GM21576 (cell line): ENCODE measurements at regions not wholly inside any gene's neighbourhood (a gene's known extent, or its start where the extent isn't known, plus 50 kb on each side); places are given as distances from the start of the nearest gene placed in this dataset.

Experiments used
- ATAC-seq: cut with Tn5 transposase; IDR thresholded peaks from one replicate; pipeline ENCODE4 v1.9.1; 2021; ENCODE audit warnings: mild to moderate bottlenecking, moderate library complexity; ENCODE audit not compliant: unreplicated experiment

GRCh38 chr10:36256166-36256565 is 614.1 kb upstream of the FZD8 start:
- no peak for ATAC-seq

- no peak for ATAC-seq
These were observed 612.1 kb upstream of the FZD8 start for GRCh38 chr10:36254199-36254598.

- no peak for ATAC-seq
These were observed 611.6 kb upstream of the FZD8 start for GRCh38 chr10:36253731-36254130.

GRCh38 chr10:36251068-36251467 is 609.0 kb upstream of the FZD8 start:
- ATAC-seq, result no peak

- no peak for ATAC-seq
These were observed 606.3 kb upstream of the FZD8 start for GRCh38 chr10:36248304-36248981.

GRCh38 chr10:36247478-36247877 is 605.4 kb upstream of the FZD8 start:
- ATAC-seq, result no peak

GRCh38 chr10:36236931-36237330 is 594.8 kb upstream of the FZD8 start:
- ATAC-seq, result no peak

- ATAC-seq, result no peak
These were observed 594.2 kb upstream of the FZD8 start for GRCh38 chr10:36236341-36236740.

- no peak for ATAC-seq
These were observed 590.8 kb upstream of the FZD8 start for GRCh38 chr10:36232935-36233334.

- no peak for ATAC-seq
These were observed 582.4 kb upstream of the FZD8 start for GRCh38 chr10:36224431-36224985.

- no peak for ATAC-seq
These were observed 579.0 kb upstream of the FZD8 start for GRCh38 chr10:36221101-36221500.

- no peak for ATAC-seq
These were observed 578.1 kb upstream of the FZD8 start for GRCh38 chr10:36220151-36220550.

- no peak for ATAC-seq
These were observed 569.8 kb upstream of the FZD8 start for GRCh38 chr10:36211856-36212255.

- ATAC-seq, result no peak
These were observed 567.4 kb upstream of the FZD8 start for GRCh38 chr10:36209480-36209879.

GRCh38 chr10:36202881-36203280 is 560.8 kb upstream of the FZD8 start:
- ATAC-seq, result no peak

GRCh38 chr10:36200577-36200976 is 558.5 kb upstream of the FZD8 start:
- ATAC-seq, result no peak

GRCh38 chr10:36198322-36198721 is 556.2 kb upstream of the FZD8 start:
- ATAC-seq, result no peak

GRCh38 chr10:36195364-36195763 is 553.3 kb upstream of the FZD8 start:
- ATAC-seq, result no peak

- no peak for ATAC-seq
These were observed 552.2 kb upstream of the FZD8 start for GRCh38 chr10:36194276-36194675.

- ATAC-seq, result no peak
These were observed 548.9 kb upstream of the FZD8 start for GRCh38 chr10:36191009-36191408.

- ATAC-seq, result no peak
These were observed 546.4 kb upstream of the FZD8 start for GRCh38 chr10:36188461-36188860.

GRCh38 chr10:36188080-36188453 is 546.0 kb upstream of the FZD8 start:
- ATAC-seq, result no peak
